Astrocyte of the cerebellum (primary cell): ENCODE measurements at regions not wholly inside any gene's neighbourhood (a gene's known extent, or its start where the extent isn't known, plus 50 kb on each side); places are given as distances from the start of the nearest gene placed in this dataset.
A peak's percentile ranks its signal among the peaks of the same experiment; 100 is the strongest.

ENCODE experiments used
- DNase-seq: peaks from one replicate; pipeline ENCODE4 v3.0.0-alpha.2; 2011; ENCODE audit warnings: low read depth
- H3K4me3 ChIP-seq: 2 replicates; pipeline ENCODE4 v1.5.1; 2011; ENCODE audit warnings: mild to moderate bottlenecking, low read depth, low read length, moderate library complexity
- CTCF ChIP-seq: IDR thresholded peaks from 2 replicates; pipeline ENCODE4 v1.5.1; 2012; ENCODE audit warnings: low read length, low read depth, moderate library complexity, mild to moderate bottlenecking; ENCODE audit errors: missing control alignments
- in situ Hi-C: cut with HindIII; loops from 2 replicates; pipeline ENCODE4 v1.10.0; 2017; ENCODE audit warnings: low sequenced_read_pairs

GRCh38 chr17:12492450-12492849, 173.2 kb upstream of the MYOCD start:
- peak; percentile 12 for DNase-seq
- no peak overlapping the region for H3K4me3 ChIP-seq
- TF ChIP-seq CTCF = no peak
- in situ Hi-C loops = no loop called here

GRCh38 chr17:12505866-12506265, 159.8 kb upstream of the MYOCD start:
- in situ Hi-C loops = no loop called here
- no peak for DNase-seq
- TF ChIP-seq CTCF = no peak

GRCh38 chr17:12507026-12507595, 158.6 kb upstream of the MYOCD start:
- DNase-seq = no peak
- in situ Hi-C loops = no loop called here
- H3K4me3 ChIP-seq = no peak overlapping the region
- TF ChIP-seq CTCF = no peak

More at GRCh38 chr17:12505866-12506265, 159.8 kb upstream of the MYOCD start:
- no peak overlapping the region for H3K4me3 ChIP-seq

- DNase-seq = no peak
- in situ Hi-C loops = no loop called here
- no peak for TF ChIP-seq CTCF
- no peak overlapping the region for H3K4me3 ChIP-seq
These were observed 155.9 kb upstream of the MYOCD start for GRCh38 chr17:12509801-12510200.

GRCh38 chr17:12510535-12510934, 155.2 kb upstream of the MYOCD start:
- no peak overlapping the region for H3K4me3 ChIP-seq
- in situ Hi-C loops = no loop called here
- TF ChIP-seq CTCF = no peak
- no peak for DNase-seq

GRCh38 chr17:12512694-12513355, 152.9 kb upstream of the MYOCD start:
- no peak for DNase-seq
- TF ChIP-seq CTCF = no peak
- in situ Hi-C loops = no loop called here
- H3K4me3 ChIP-seq = no peak overlapping the region
